Esophagus (tissue), 2 donors: ENCODE measurements at regions not wholly inside any gene's neighbourhood (a gene's known extent, or its start where the extent isn't known, plus 50 kb on each side); places are given as distances from the start of the nearest gene placed in this dataset.

Experiments
- H3K27ac ChIP-seq, 2 donors: one replicate each; pipeline ENCODE4 v1.5.1; 2013; ENCODE audit warnings: low read depth in 2 of 2, mild to moderate bottlenecking in 2 of 2, inconsistent platforms in 1 of 2, low read length in 1 of 2, moderate library complexity in 1 of 2
- H3K27me3 ChIP-seq, 2 donors: one replicate each; pipeline ENCODE4 v1.6.1; 2013; ENCODE audit warnings: low read length in 2 of 2, control low read depth in 1 of 2, mild to moderate bottlenecking in 1 of 2; ENCODE audit not compliant: insufficient read depth in 2 of 2, control insufficient read depth in 1 of 2
- H3K36me3 ChIP-seq, 2 donors: one replicate each; pipeline ENCODE4 v1.6.1; 2013; ENCODE audit warnings: low read length in 1 of 2; ENCODE audit not compliant: control insufficient read depth in 2 of 2, insufficient read depth in 2 of 2
- H3K4me1 ChIP-seq, 2 donors: one replicate each; pipeline ENCODE4 v1.6.1; 2013; ENCODE audit warnings: low read length in 1 of 2; ENCODE audit not compliant: control insufficient read depth in 2 of 2, insufficient read depth in 2 of 2
- H3K4me3 ChIP-seq, 2 donors: one replicate each; pipeline ENCODE4 v1.5.1; 2013; ENCODE audit warnings: low read length in 2 of 2, mild to moderate bottlenecking in 2 of 2, low read depth in 1 of 2, moderate library complexity in 1 of 2
- H3K9me3 ChIP-seq, 2 donors: one replicate each; pipeline ENCODE4 v1.6.1; 2013; ENCODE audit warnings: mild to moderate bottlenecking in 2 of 2, low read depth in 1 of 2, low read length in 1 of 2, moderate library complexity in 1 of 2; ENCODE audit not compliant: control insufficient read depth in 2 of 2, insufficient read depth in 1 of 2
- WGBS, 2 donors: extraction: QIAGEN DNeasy Blood & Tissue Kit; methylation state at CpG; one replicate each; pipeline ENCODE4 v1.1.7; 2013; 5-methylcytosine and 5-hydroxymethylcytosine counted together
- donor health status: healthy with polysubstance abuse.
- donor health status: Bipolar disorder and iron deficiency.

DNA sequence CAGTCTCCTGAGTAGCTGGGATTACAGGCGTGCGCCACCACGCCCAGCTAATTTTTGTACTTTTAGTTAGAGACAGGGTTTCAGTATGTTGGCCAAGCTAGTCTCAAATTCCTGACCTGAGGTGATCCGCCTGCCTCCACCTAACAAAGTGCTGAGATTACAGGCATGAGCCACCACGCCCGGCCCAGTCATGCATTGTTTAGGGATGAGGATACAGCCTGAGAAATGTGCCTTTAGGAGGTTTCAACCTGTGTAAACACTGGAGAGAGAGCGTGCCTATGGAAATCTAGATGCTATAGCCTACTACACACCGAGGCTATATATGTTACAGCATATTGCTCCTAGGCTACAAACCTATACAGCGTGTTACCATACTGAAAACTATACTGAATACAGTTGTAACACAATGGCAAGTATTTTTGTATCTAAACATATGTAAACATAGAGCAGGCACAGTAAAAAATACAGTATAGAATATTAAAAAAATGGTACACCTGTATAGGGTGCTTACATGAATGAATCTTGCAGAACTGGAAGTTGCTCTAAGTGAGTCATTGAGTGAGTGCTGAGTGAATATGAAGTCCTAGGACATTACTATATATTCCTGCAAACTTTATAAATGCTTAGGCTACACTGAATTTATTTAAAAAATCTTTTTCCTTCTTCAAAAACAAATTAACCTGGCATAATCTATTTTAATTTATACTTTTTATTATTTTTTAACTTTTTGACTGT lies 588.2 kb upstream of the ADGRL3 start:
- H3K4me3 ChIP-seq, result no peak overlapping the region
- H3K36me3 ChIP-seq, result no peaks in the 10 kb centered on the region
- H3K4me1 ChIP-seq, result no peaks in the 10 kb centered on the region
- peaks cover 0 to 4% of the 10 kb centered on the region in 2 donors for H3K9me3 ChIP-seq
- H3K27ac ChIP-seq, result no peak overlapping the region
- 69 to 70% methylated on average over 9 of the region's 9 CpGs for WGBS, 2 donors
- H3K27me3 ChIP-seq, result no peaks in the 10 kb centered on the region

GRCh38 chr4:60617731-60618130 lies 582.4 kb upstream of the ADGRL3 start:
- Histone ChIP-seq H3K27me3 (no peaks in the 10 kb centered on the region), H3K36me3 (no peaks in the 10 kb centered on the region), H3K4me1 (no peaks in the 10 kb centered on the region), H3K9me3 (peaks cover 2 to 4% of the 10 kb centered on the region in 2 donors), H3K27ac (no peak overlapping the region), H3K4me3 (no peak overlapping the region)
- 83 to 85% methylated on average over 4 of the region's 4 CpGs for WGBS, 2 donors

DNA sequence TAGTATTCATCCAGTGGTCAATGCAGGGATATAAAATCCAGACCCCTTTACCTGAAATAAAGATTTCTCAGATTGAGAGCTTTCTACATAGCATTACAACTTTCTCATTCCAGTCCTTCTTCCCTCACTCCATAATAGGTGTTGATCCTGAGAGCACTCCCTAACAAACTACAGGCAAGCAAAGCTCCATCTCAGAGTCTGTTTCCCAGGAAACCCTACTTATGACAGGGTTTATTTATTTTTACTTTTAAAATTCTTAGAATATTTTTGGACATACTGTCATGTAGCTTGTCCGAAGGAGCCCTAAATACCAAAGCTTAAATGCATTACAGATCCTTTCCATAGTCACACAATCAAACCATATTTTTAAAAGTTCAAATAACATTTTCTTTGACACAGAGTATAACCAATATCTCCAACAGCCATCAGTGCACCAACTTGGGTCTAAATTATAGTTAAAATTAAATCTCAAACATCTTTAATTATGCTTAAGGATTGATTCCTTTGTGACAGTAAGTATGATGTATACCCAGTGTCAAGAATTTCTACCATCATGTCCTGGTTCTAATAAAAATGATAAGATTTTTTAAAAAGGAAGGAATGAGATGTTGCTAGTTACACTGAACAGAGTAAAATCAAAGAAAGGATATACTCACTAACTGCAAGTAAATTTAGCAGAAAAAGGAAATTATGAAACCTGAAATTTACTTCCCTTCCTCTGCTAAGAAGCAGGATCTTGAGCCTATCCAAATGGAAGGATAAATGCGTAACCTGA lies 580.4 kb upstream of the ADGRL3 start:
- Histone ChIP-seq H3K27ac (no peak overlapping the region), H3K36me3 (no peaks in the 10 kb centered on the region), H3K27me3 (no peaks in the 10 kb centered on the region), H3K9me3 (peaks cover 2 to 4% of the 10 kb centered on the region in 2 donors), H3K4me3 (no peak overlapping the region), H3K4me1 (no peaks in the 10 kb centered on the region)
- WGBS, 2 donors, result 63 to 73% methylated on average over 2 of the region's 2 CpGs

DNA sequence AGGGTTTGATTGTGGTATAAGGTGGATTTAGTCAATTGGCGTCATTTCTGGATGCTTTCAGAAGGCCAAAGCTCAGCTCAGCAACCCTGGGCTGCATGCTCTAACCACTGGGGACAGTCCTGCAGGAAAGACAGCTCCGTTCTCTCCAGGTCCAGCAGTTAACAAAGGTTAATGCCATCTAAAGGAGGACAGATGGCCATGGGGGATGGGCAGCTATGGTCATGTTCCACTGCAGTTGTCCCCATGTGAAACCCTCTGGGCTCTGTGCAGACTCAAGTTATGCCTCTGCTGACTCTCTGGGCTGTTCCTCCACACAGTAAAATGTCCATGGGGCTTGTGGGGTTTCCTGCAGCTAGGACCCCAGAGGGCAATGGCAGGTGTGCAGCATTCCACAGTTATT lies 562.1 kb upstream of the ADGRL3 start:
- H3K4me1 ChIP-seq, result no peaks in the 10 kb centered on the region
- no peak overlapping the region for H3K4me3 ChIP-seq
- H3K27me3 ChIP-seq, result no peaks in the 10 kb centered on the region
- peaks cover 0 to 5% of the 10 kb centered on the region in 2 donors for H3K9me3 ChIP-seq
- WGBS, 2 donors, result 72 to 79% methylated on average over 2 of the region's 2 CpGs
- no peaks in the 10 kb centered on the region for H3K36me3 ChIP-seq
- H3K27ac ChIP-seq, result no peak overlapping the region

DNA sequence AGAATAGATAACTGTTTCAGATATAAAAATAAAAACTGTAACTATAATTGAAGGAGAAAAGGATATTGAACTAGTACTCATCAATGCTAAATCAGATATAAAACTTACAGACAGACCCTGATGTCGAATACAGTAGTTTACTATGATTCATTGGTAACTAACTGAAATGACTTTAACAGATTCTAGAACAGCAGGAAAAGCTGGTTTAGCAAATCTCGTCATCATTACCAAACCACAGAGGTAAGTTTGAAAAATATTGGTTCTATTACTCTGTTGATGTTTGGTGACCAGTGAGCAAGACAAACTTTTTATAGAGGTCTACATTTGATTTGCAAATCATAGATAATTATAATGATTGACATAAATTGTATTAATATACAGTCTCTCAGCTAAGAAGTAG lies 551.4 kb upstream of the ADGRL3 start:
- WGBS, 2 donors, result 52 to 55% methylated on average over 2 of the region's 2 CpGs
- no peak overlapping the region for H3K4me3 ChIP-seq
- H3K27me3 ChIP-seq, result no peaks in the 10 kb centered on the region
- H3K27ac ChIP-seq, result no peak overlapping the region
- H3K4me1 ChIP-seq, result no peaks in the 10 kb centered on the region
- H3K36me3 ChIP-seq, result no peaks in the 10 kb centered on the region
- no peaks in the 10 kb centered on the region for H3K9me3 ChIP-seq

DNA sequence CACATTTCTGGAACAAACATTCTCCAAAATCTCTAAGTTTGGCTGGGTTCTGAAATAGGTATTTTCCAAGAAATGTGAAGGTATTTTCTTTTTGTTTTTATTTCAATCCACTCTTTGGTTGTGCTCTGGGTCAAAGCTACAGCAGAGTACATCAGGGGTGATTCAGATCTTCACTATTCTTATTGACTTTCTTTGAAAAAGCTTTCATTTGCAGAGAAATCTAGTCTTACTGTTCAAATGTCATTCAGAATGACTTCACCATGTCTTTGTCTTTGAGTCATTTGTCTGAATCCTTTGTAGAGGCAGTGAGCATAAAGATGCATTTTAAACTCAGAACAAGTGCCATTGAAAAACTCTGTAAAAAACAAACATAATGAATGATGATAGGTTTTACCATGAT lies 547.2 kb upstream of the ADGRL3 start:
- no peaks in the 10 kb centered on the region for H3K9me3 ChIP-seq
- no peak overlapping the region for H3K4me3 ChIP-seq
- H3K27ac ChIP-seq, result no peak overlapping the region
- H3K4me1 ChIP-seq, result no peaks in the 10 kb centered on the region
- H3K27me3 ChIP-seq, result no peaks in the 10 kb centered on the region
- H3K36me3 ChIP-seq, result no peaks in the 10 kb centered on the region

- no peaks in the 10 kb centered on the region for H3K9me3 ChIP-seq
- H3K4me1 ChIP-seq, result no peaks in the 10 kb centered on the region
- H3K36me3 ChIP-seq, result no peaks in the 10 kb centered on the region
- H3K27me3 ChIP-seq, result no peaks in the 10 kb centered on the region
- no peak overlapping the region for H3K4me3 ChIP-seq
- H3K27ac ChIP-seq, result no peak overlapping the region
Observed at GRCh38 chr4:60655356-60655755, 544.8 kb upstream of the ADGRL3 start.

GRCh38 chr4:60656171-60656570 lies 544.0 kb upstream of the ADGRL3 start:
- no peaks in the 10 kb centered on the region for H3K27me3 ChIP-seq
- no peak overlapping the region for H3K27ac ChIP-seq
- no peaks in the 10 kb centered on the region for H3K9me3 ChIP-seq
- H3K4me3 ChIP-seq, result no peak overlapping the region
- no peaks in the 10 kb centered on the region for H3K36me3 ChIP-seq
- 74 to 77% methylated on average over 3 of the region's 3 CpGs for WGBS, 2 donors
- H3K4me1 ChIP-seq, result no peaks in the 10 kb centered on the region

DNA sequence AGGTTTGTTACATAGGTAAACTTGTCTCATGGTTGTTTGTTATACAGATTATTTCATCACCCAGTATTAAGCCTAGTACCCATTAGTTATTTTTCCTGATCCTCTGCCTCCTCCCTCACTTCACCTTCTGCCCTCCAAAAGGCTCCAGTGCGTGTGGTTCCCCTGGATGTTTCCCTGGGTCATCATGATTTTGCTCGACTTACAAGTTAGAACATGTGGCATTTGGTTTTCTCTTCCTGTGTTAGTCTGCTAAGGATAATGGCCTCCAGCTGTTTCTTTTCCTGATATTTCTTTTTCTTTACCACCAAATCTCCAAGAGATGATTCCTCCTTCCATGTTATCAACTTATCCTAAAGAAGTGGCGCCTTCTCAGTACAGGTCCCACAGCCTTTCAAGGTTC lies 543.1 kb upstream of the ADGRL3 start:
- no peaks in the 10 kb centered on the region for H3K27me3 ChIP-seq
- H3K36me3 ChIP-seq, result no peaks in the 10 kb centered on the region
- H3K4me1 ChIP-seq, result no peaks in the 10 kb centered on the region
- H3K4me3 ChIP-seq, result no peak overlapping the region
- H3K27ac ChIP-seq, result no peak overlapping the region
- WGBS, 2 donors, result 63 to 73% methylated on average over 3 of the region's 3 CpGs
- no peaks in the 10 kb centered on the region for H3K9me3 ChIP-seq

DNA sequence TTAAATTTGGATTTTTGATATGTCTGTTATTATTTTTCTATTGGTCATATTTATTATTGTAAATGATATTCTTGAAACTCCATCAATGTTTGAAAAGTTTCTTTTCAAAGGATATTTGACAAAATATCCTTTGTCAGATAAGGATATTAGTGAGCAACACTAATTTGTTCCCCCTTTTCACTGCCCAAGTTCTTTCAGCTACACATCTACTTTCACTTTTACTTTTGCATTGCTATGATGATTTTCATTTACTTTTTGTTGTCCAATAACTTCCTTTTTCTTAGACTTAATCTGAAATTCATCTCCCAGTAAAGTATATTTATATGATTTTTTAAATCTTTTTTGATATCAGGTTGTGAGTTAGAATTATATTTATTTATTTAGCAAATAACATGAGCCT lies 542.3 kb upstream of the ADGRL3 start:
- no peaks in the 10 kb centered on the region for H3K9me3 ChIP-seq
- H3K27ac ChIP-seq, result no peak overlapping the region
- no peaks in the 10 kb centered on the region for H3K36me3 ChIP-seq
- H3K4me1 ChIP-seq, result no peaks in the 10 kb centered on the region
- no peaks in the 10 kb centered on the region for H3K27me3 ChIP-seq
- H3K4me3 ChIP-seq, result no peak overlapping the region
